ENCODE measurements at regions not wholly inside any gene's neighbourhood (a gene's known extent, or its start where the extent isn't known, plus 50 kb on each side); places are given as distances from the start of the nearest gene placed in this dataset.

GRCh38 chr13:47350334-47351124 lies 453.7 kb upstream of the HTR2A start:
- TF ChIP-seq CTCF (IDR thresholded peaks at IDR 0.05), result no peak
- TF ChIP-seq POLR2A (IDR thresholded peaks at IDR 0.05), result no peak
